HCT116 (cell line): ENCODE measurements at regions not wholly inside any gene's neighbourhood (a gene's known extent, or its start where the extent isn't known, plus 50 kb on each side); places are given as distances from the start of the nearest gene placed in this dataset.

Experiments used
- CEBPB ChIP-seq: IDR thresholded peaks from 2 replicates; pipeline ENCODE4 v1.6.1; 2012; ENCODE audit warnings: low read depth
- EZH2 ChIP-seq: fragments of 200-600 bp; sonication (generic); IDR thresholded peaks from 2 replicates; pipeline ENCODE4 v1.6.1; 2017; ENCODE audit warnings: antibody characterized with exemption, mixed run types
- POLR2A ChIP-seq: IDR thresholded peaks from 2 replicates; pipeline ENCODE4 v1.7.0; 2011; ENCODE audit warnings: borderline replicate concordance; ENCODE audit not compliant: insufficient read depth, insufficient read length; ENCODE audit errors: extremely low read depth
- SRF ChIP-seq: IDR thresholded peaks from 2 replicates; pipeline ENCODE4 v1.6.1; 2012; ENCODE audit warnings: low read depth
- YY1 ChIP-seq: IDR thresholded peaks from 2 replicates; pipeline ENCODE4 v1.6.1; 2011; ENCODE audit warnings: low read length, low read depth, moderate library complexity, mild to moderate bottlenecking; ENCODE audit not compliant: insufficient replicate concordance; ENCODE audit errors: extremely low read depth
- ZNF274 ChIP-seq: fragments of 200-500 bp; sonication (Bioruptor generic); IDR thresholded peaks from 2 replicates; pipeline ENCODE4 v1.6.1; 2014; ENCODE audit warnings: mild to moderate bottlenecking, low read depth, low read length, inconsistent platforms
- TF ChIP-seq, protein P1 (sequence below), 3 experiments: fragments of 200-600 bp in 1 of 3; sonication (generic) in 1 of 3; IDR thresholded peaks in 2 of 3; conservative IDR thresholded peaks in 1 of 3; 2 replicates each; pipeline ENCODE4 v1.5.1; 2012 to 2017; ENCODE audit warnings: low read depth in 2 of 3, low read length in 2 of 3, antibody characterized with exemption in 1 of 3, borderline replicate concordance in 1 of 3, control low read depth in 1 of 3, mild to moderate bottlenecking in 1 of 3, mixed read lengths in 1 of 3, mixed run types in 1 of 3, moderate library complexity in 1 of 3; ENCODE audit not compliant: insufficient read depth in 1 of 3
- TF ChIP-seq, protein P2 (sequence below): IDR thresholded peaks from 2 replicates; pipeline ENCODE4 v1.6.1; 2012; ENCODE audit warnings: low read depth
- TF ChIP-seq, protein P3 (sequence below): IDR thresholded peaks from 2 replicates; pipeline ENCODE4 v1.6.1; 2012

DNA sequence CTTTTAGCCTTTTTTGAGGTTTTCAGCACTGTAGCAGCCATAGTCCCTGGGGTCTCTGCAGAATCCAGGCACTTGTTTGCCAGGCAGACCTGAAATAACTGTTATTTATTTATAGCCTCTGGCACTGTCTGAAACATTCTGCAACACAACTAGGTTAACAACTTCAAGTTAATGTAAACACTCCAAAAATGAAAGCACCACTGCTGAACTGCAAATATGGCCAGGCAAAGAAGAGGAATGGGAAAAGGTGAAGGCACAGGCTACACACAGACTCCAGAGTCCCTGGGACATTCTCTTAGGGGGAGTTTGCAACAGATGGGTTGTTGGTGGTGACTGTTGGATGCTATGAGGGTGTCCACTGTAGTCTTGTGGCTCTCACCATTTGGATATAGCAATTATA, 369.0 kb downstream of the MAT2B start:
- TF ChIP-seq, protein P1, sequence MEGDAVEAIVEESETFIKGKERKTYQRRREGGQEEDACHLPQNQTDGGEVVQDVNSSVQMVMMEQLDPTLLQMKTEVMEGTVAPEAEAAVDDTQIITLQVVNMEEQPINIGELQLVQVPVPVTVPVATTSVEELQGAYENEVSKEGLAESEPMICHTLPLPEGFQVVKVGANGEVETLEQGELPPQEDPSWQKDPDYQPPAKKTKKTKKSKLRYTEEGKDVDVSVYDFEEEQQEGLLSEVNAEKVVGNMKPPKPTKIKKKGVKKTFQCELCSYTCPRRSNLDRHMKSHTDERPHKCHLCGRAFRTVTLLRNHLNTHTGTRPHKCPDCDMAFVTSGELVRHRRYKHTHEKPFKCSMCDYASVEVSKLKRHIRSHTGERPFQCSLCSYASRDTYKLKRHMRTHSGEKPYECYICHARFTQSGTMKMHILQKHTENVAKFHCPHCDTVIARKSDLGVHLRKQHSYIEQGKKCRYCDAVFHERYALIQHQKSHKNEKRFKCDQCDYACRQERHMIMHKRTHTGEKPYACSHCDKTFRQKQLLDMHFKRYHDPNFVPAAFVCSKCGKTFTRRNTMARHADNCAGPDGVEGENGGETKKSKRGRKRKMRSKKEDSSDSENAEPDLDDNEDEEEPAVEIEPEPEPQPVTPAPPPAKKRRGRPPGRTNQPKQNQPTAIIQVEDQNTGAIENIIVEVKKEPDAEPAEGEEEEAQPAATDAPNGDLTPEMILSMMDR (IDR thresholded peaks at IDR 0.05 in 2 of 3, conservative IDR thresholded peaks at IDR 0.05 in 1 of 3; ENCODE audit: borderline replicate concordance in 1 of 3, insufficient read depth in 1 of 3, low read depth in 2 of 3, low read length in 2 of 3): no peak
- no peak for TF ChIP-seq CEBPB
- TF ChIP-seq, protein P2, sequence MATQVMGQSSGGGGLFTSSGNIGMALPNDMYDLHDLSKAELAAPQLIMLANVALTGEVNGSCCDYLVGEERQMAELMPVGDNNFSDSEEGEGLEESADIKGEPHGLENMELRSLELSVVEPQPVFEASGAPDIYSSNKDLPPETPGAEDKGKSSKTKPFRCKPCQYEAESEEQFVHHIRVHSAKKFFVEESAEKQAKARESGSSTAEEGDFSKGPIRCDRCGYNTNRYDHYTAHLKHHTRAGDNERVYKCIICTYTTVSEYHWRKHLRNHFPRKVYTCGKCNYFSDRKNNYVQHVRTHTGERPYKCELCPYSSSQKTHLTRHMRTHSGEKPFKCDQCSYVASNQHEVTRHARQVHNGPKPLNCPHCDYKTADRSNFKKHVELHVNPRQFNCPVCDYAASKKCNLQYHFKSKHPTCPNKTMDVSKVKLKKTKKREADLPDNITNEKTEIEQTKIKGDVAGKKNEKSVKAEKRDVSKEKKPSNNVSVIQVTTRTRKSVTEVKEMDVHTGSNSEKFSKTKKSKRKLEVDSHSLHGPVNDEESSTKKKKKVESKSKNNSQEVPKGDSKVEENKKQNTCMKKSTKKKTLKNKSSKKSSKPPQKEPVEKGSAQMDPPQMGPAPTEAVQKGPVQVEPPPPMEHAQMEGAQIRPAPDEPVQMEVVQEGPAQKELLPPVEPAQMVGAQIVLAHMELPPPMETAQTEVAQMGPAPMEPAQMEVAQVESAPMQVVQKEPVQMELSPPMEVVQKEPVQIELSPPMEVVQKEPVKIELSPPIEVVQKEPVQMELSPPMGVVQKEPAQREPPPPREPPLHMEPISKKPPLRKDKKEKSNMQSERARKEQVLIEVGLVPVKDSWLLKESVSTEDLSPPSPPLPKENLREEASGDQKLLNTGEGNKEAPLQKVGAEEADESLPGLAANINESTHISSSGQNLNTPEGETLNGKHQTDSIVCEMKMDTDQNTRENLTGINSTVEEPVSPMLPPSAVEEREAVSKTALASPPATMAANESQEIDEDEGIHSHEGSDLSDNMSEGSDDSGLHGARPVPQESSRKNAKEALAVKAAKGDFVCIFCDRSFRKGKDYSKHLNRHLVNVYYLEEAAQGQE: no peak
- TF ChIP-seq, protein P3, sequence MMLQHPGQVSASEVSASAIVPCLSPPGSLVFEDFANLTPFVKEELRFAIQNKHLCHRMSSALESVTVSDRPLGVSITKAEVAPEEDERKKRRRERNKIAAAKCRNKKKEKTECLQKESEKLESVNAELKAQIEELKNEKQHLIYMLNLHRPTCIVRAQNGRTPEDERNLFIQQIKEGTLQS: no peak
- TF ChIP-seq ZNF274: no peak
- TF ChIP-seq YY1: no peak
- TF ChIP-seq SRF: no peak
- TF ChIP-seq EZH2: no peak
- TF ChIP-seq POLR2A: no peak
